H1 (cell line): ENCODE measurements at regions not wholly inside any gene's neighbourhood (a gene's known extent, or its start where the extent isn't known, plus 50 kb on each side); places are given as distances from the start of the nearest gene placed in this dataset.

Experiments
- ATF2 ChIP-seq: IDR thresholded peaks from 2 replicates; pipeline ENCODE4 v1.6.1; 2012; ENCODE audit warnings: low read length, inconsistent platforms
- CREB1 ChIP-seq: IDR thresholded peaks from 2 replicates; pipeline ENCODE4 v1.6.1; 2012; ENCODE audit warnings: inconsistent platforms
- HDAC6 ChIP-seq: IDR thresholded peaks from one replicate; pipeline ENCODE4 v1.7.1; 2012; ENCODE audit warnings: low read depth, mild to moderate bottlenecking, inconsistent platforms, low read length, moderate library complexity
- JUND ChIP-seq: IDR thresholded peaks from 2 replicates; pipeline ENCODE4 v1.6.1; 2011; ENCODE audit warnings: mild to moderate bottlenecking, improper control_type of control experiment, low read length
- KDM5A ChIP-seq: fragments of 200-600 bp; IDR thresholded peaks from 2 replicates; pipeline ENCODE4 v1.7.1; 2012; ENCODE audit warnings: mild to moderate bottlenecking, low read length, inconsistent platforms, mixed read lengths
- PHF8 ChIP-seq: fragments of 200-600 bp; sonication (generic); conservative IDR thresholded peaks from 2 replicates; pipeline ENCODE4 v1.7.1; 2012; ENCODE audit warnings: low read depth, mild to moderate bottlenecking, inconsistent platforms, low read length, moderate library complexity
- RXRA ChIP-seq: IDR thresholded peaks from 2 replicates; pipeline ENCODE4 v1.6.1; 2011; ENCODE audit warnings: low read depth, mild to moderate bottlenecking, low read length, moderate library complexity; ENCODE audit not compliant: insufficient read depth
- SIRT6 ChIP-seq: IDR thresholded peaks from one replicate; pipeline ENCODE4 v1.7.1; 2012; ENCODE audit warnings: low read length, inconsistent platforms
- TAF1 ChIP-seq: IDR thresholded peaks from 2 replicates; pipeline ENCODE4 v1.6.1; 2011; ENCODE audit warnings: mild to moderate bottlenecking, low read depth, low read length

- TF ChIP-seq PHF8 (no peak), RXRA (no peak), JUND (no peak), ATF2 (no peak), SIRT6 (no peak), TAF1 (no peak), KDM5A (no peak), HDAC6 (no peak), CREB1 (no peak)
Measured at GRCh38 chr21:18588001-18588662, 184.5 kb upstream of the TMPRSS15 start (continued).
